HG03097 (cell line): ENCODE measurements at regions not wholly inside any gene's neighbourhood (a gene's known extent, or its start where the extent isn't known, plus 50 kb on each side); places are given as distances from the start of the nearest gene placed in this dataset.

Source experiments
- ATAC-seq: cut with Tn5 transposase; IDR thresholded peaks from one replicate; pipeline ENCODE4 v1.9.1; 2021; ENCODE audit not compliant: unreplicated experiment, low FRiP score

GRCh38 chr4:38230121-38230801 is 270.1 kb downstream of the PTTG2 start:
- no peak for ATAC-seq

- no peak for ATAC-seq
Measured at GRCh38 chr4:38230821-38231563, 270.8 kb downstream of the PTTG2 start.

- ATAC-seq: no peak
Measured at GRCh38 chr4:38231626-38232025, 271.4 kb downstream of the PTTG2 start.

GRCh38 chr4:38232741-38233140 is 272.5 kb downstream of the PTTG2 start:
- no peak for ATAC-seq

GRCh38 chr4:38233727-38234480 is 273.7 kb downstream of the PTTG2 start:
- ATAC-seq: no peak

GRCh38 chr4:38235354-38235753 is 275.2 kb downstream of the PTTG2 start:
- no peak for ATAC-seq

GRCh38 chr4:38236003-38236402 is 275.8 kb downstream of the PTTG2 start:
- no peak for ATAC-seq

- ATAC-seq: no peak
Measured at GRCh38 chr4:38236503-38236902, 276.3 kb downstream of the PTTG2 start.

- ATAC-seq: no peak
Measured at GRCh38 chr4:38237139-38237538, 276.9 kb downstream of the PTTG2 start.

- ATAC-seq: no peak
Measured at GRCh38 chr4:38241541-38241940, 281.3 kb downstream of the PTTG2 start.

GRCh38 chr4:38242101-38242500 is 281.9 kb downstream of the PTTG2 start:
- ATAC-seq: no peak

- ATAC-seq: no peak
Measured at GRCh38 chr4:38242822-38243387, 282.7 kb downstream of the PTTG2 start.

- ATAC-seq: no peak
Measured at GRCh38 chr4:38243388-38244053, 283.3 kb downstream of the PTTG2 start.

GRCh38 chr4:38254825-38255224 is 294.6 kb downstream of the PTTG2 start:
- ATAC-seq: no peak

- no peak for ATAC-seq
Measured at GRCh38 chr4:38255572-38255971, 295.4 kb downstream of the PTTG2 start.

- ATAC-seq: no peak
Measured at GRCh38 chr4:38266616-38267015, 306.4 kb downstream of the PTTG2 start.

GRCh38 chr4:38268108-38268820 is 308.1 kb downstream of the PTTG2 start:
- ATAC-seq: no peak

GRCh38 chr4:38268837-38269236 is 308.6 kb downstream of the PTTG2 start:
- ATAC-seq: no peak

- no peak for ATAC-seq
Measured at GRCh38 chr4:38273407-38273806, 313.2 kb downstream of the PTTG2 start.
